Upper lobe of left lung (tissue), 6 donors: ENCODE measurements at regions not wholly inside any gene's neighbourhood (a gene's known extent, or its start where the extent isn't known, plus 50 kb on each side); places are given as distances from the start of the nearest gene placed in this dataset.

Source experiments
- ATAC-seq, 2 donors: fragments of 200-7000 bp; cut with Tn5 transposase; one replicate each; pipeline ENCODE4 v1.9.1; 2022; ENCODE audit warnings: mild to moderate bottlenecking in 2 of 2, moderate library complexity in 2 of 2; ENCODE audit not compliant: low FRiP score in 2 of 2
- DNase-seq, 2 donors: peaks; one replicate each; pipeline ENCODE4 v3.0.0-alpha.2; 2019 to 2020
- H3K27ac ChIP-seq, 4 donors: fragments of 200-600 bp; sonication (generic); one replicate each; pipeline ENCODE4 v1.5.1; 2016 to 2019
- H3K27me3 ChIP-seq, 4 donors: fragments of 200-600 bp; sonication (generic); one replicate each; pipeline ENCODE4 v1.5.1; 2017 to 2019
- H3K36me3 ChIP-seq, 4 donors: fragments of 200-600 bp; sonication (generic); one replicate each; pipeline ENCODE4 v1.5.1; 2016 to 2019
- H3K4me1 ChIP-seq, 4 donors: fragments of 200-600 bp; sonication (generic); one replicate each; pipeline ENCODE4 v1.5.1; 2018 to 2019
- H3K4me3 ChIP-seq, 4 donors: fragments of 200-600 bp; sonication (generic); one replicate each; pipeline ENCODE4 v1.5.1; 2017 to 2019; ENCODE audit warnings: mild to moderate bottlenecking in 2 of 4, moderate library complexity in 1 of 4
- H3K9me3 ChIP-seq, 4 donors: fragments of 200-600 bp; sonication (generic); one replicate each; pipeline ENCODE4 v1.5.1; 2018 to 2019
- CTCF ChIP-seq, 6 experiments: fragments of 450-650 bp in 4 of 6; fragments of 200-600 bp in 2 of 6; sonication (generic) in 2 of 6; IDR thresholded peaks; one replicate each; pipeline ENCODE4 v1.5.1; 2016 to 2019; ENCODE audit warnings: antibody characterized with exemption in 6 of 6
- POLR2AphosphoS5 ChIP-seq, 2 donors: sonication (generic); formaldehyde crosslinking; IDR thresholded peaks; one replicate each; pipeline ENCODE4 v1.5.1; 2017; ENCODE audit warnings: antibody characterized with exemption in 2 of 2
- WGBS, 2 donors: methylation state at CpG; one replicate each; pipeline ENCODE4 v1.1.5; 2017 to 2018; 5-methylcytosine and 5-hydroxymethylcytosine counted together
- donor health status: DM: no; HTN: no; CAD: no; lungs with moderate emphysema.
- donor health status: DM: no; HTN: yes; CAD: no; lungs with severe emphysema.

DNA sequence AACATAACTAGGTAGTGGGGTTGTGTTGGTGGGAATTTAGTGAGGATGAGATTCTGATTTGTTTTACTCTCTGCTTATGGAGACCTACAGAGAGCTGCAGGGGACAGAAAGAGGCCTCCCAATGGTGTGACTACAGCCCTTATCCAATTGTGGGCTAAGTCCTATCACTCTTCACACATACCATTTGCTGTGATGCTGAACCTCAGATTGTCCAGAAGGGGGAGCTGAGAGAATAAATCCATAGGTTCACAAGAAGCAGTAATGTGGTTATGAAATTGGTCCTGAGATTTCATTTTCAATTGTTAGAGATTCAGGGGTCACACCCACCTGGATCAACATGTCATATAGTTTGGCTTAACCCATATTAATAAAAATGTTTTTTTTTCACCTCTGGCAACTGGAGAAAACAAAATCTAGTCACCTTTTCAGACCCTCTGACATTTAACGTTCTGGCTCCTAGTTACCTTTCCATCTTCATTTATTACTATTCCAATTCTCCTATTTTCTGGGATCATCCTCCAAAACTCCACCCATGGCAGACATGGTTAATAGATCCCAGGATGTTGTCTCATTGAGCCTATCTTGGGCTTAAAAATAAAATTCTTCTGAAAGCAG is 53.3 kb upstream of the PTPN5 start:
- H3K36me3 ChIP-seq = no peaks in the 10 kb centered on the region
- no peak overlapping the region for H3K27ac ChIP-seq
- no peak for ATAC-seq
- 86 to 96% methylated on average over 1 of the region's 1 CpG for WGBS, 2 donors
- H3K4me1 ChIP-seq = no peaks in the 10 kb centered on the region
- TF ChIP-seq POLR2AphosphoS5 (IDR thresholded peaks at IDR 0.05) (no peak), CTCF (IDR thresholded peaks at IDR 0.05) (peak in 5 of 6 experiments; percentile 18 to 36 (median 23))
- H3K9me3 ChIP-seq = peaks cover 0 to 5% (median 0%) of the 10 kb centered on the region in 4 donors
- no peaks in the 10 kb centered on the region for H3K27me3 ChIP-seq
- no peak overlapping the region for H3K4me3 ChIP-seq
- DNase-seq = no peak
